ENCODE measurements at regions not wholly inside any gene's neighbourhood (a gene's known extent, or its start where the extent isn't known, plus 50 kb on each side); places are given as distances from the start of the nearest gene placed in this dataset.
"Not testable (repeated sequence)": the region's sequence is repeated elsewhere in the genome, so short reads cannot be mapped to it uniquely, and the experiment has no call there.

DNA sequence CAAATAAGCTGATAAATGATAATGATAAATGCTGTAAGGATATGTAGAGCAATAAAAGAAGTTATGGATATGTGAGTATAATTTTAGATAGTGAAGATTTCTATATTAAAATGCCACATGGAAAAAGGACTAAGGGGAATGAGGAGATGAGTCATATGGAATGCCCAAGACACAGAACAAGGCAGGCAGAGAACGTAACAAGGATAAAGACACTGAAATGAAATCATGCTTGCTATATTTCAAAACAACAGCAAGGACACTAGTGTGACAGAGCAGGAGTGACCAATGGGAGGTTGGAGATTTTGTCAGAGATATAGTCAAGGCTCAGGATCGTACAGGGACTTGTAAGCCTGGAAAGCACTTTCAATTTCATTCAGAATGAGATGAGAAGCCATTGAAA, 621.5 kb upstream of the SEMA6D start:
- Mint-ChIP-seq H3K27me3 (no peaks in the 10 kb centered on the region), H3K27ac (no peak overlapping the region), H3K4me1 (ENCODE audit: low read depth) (no peaks in the 10 kb centered on the region), H3K9me3 (peaks cover 10% of the 10 kb centered on the region), H3K36me3 (ENCODE audit: low read depth) (no peaks in the 10 kb centered on the region), H3K4me3 (no peak overlapping the region)

DNA sequence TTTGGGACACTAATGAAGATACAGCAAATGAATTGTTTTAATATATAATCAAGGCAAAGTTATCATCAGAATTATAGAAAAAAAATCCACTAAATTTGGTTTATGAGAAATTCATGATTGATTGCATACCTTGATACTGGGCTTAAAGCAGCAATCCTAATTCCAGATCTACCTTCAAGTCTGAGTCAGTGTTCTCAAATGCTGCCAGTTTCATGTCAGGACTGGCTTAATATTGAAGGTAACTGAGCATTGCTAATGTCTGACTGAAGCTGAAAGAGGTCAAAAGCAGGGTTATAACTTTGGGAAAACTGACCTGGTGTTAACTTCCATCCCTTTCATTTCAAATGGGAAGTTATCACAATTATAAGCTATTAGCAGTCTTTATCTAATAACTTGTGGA, 618.8 kb upstream of the SEMA6D start:
- not testable (repeated sequence) for H3K36me3 Mint-ChIP-seq (ENCODE audit: low read depth); H3K27ac Mint-ChIP-seq; H3K9me3 Mint-ChIP-seq; H3K4me1 Mint-ChIP-seq (ENCODE audit: low read depth); H3K4me3 Mint-ChIP-seq; H3K27me3 Mint-ChIP-seq

DNA sequence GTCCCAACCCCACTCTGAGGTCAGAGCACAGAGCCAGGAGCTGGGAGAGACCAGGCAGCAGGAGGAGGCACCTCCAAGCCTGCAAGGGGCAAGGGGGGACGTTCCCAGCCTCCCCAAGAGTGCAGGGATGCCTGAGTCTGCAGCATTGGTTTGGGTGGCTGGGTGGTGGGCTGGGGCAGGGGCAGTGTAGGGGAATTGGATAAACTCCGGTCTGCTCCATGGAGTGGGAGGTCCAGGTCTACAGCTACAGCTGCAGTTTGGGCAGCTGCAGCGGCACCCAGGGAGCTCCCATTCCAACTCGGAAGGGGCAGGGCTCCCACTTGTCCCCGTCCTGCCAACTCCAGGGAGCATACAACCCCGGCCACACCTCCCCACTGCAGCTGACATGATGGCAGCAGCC, 617.5 kb upstream of the SEMA6D start:
- H3K36me3 Mint-ChIP-seq (ENCODE audit: low read depth); H3K4me3 Mint-ChIP-seq; H3K4me1 Mint-ChIP-seq (ENCODE audit: low read depth); H3K9me3 Mint-ChIP-seq; H3K27me3 Mint-ChIP-seq; H3K27ac Mint-ChIP-seq: not testable (repeated sequence)

DNA sequence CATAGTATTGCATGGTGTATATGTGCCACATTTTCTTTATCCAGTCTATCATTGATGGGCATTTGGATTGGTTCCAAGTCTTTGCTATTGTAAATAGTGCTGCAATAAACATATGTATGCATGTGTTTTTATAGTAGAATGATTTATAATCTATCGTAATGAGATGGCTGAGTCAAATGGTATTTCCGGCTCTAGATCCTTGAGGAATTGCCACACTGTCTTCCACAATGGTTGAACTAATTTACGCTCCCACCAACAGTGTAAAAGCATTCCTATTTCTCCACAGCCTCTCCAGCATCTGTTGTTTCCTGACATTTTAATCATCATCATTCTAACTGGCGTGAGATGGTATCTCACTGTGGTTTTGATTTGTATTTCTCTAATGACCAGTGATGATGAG, 608.5 kb upstream of the SEMA6D start:
- H3K27ac Mint-ChIP-seq; H3K27me3 Mint-ChIP-seq; H3K36me3 Mint-ChIP-seq (ENCODE audit: low read depth); H3K4me3 Mint-ChIP-seq; H3K4me1 Mint-ChIP-seq (ENCODE audit: low read depth): not testable (repeated sequence)
- peaks cover 13% of the 10 kb centered on the region for H3K9me3 Mint-ChIP-seq

DNA sequence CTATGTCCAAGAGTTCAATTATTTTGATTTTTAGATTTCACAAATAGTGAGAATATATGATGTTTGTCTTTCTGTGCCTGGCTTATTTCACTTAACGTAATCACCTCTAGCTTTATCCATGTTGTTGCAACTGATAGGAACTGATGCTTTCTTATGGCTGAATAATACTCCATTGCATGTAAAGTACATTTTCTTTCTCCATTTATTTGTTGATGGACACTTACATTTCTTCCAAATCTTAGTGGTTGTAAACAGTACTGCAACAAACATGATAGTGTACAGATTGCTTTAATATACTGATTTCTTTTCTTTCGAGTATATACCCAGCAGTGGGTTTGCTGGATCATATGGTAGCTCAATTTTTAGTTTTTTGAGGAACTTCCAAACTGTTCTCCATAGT, 600.6 kb upstream of the SEMA6D start:
- H3K4me3 Mint-ChIP-seq: no peak overlapping the region
- no peaks in the 10 kb centered on the region for H3K4me1 Mint-ChIP-seq (ENCODE audit: low read depth)
- H3K27ac Mint-ChIP-seq: no peak overlapping the region

DNA sequence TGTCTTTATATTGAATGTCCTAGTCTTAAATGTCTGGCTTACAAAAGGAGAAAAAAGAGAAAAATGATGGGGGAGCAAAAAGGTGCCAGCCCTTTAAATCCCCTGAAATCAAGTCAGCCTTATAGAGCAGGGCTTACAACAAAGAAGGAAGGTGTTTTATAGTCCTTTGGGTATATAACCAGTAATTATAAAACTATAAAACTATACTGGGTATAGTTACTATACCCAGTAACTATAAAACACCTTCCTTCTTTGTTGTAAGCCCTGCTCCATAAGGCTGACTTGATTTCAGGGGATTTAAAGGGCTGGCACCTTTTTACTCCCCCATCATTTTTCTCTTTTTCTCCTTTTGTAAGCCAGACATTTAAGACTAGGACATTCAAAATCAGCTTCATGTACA, 598.0 kb upstream of the SEMA6D start:
- Mint-ChIP-seq H3K4me3 (no peak overlapping the region), H3K9me3 (peaks cover 24% of the 10 kb centered on the region), H3K36me3 (ENCODE audit: low read depth) (no peaks in the 10 kb centered on the region), H3K27ac (no peak overlapping the region), H3K27me3 (no peaks in the 10 kb centered on the region), H3K4me1 (ENCODE audit: low read depth) (no peaks in the 10 kb centered on the region)

More for the DNA sequence above, 600.6 kb upstream of the SEMA6D start:
- Mint-ChIP-seq H3K9me3 (peaks cover 11% of the 10 kb centered on the region), H3K36me3 (ENCODE audit: low read depth) (no peaks in the 10 kb centered on the region), H3K27me3 (no peaks in the 10 kb centered on the region)

DNA sequence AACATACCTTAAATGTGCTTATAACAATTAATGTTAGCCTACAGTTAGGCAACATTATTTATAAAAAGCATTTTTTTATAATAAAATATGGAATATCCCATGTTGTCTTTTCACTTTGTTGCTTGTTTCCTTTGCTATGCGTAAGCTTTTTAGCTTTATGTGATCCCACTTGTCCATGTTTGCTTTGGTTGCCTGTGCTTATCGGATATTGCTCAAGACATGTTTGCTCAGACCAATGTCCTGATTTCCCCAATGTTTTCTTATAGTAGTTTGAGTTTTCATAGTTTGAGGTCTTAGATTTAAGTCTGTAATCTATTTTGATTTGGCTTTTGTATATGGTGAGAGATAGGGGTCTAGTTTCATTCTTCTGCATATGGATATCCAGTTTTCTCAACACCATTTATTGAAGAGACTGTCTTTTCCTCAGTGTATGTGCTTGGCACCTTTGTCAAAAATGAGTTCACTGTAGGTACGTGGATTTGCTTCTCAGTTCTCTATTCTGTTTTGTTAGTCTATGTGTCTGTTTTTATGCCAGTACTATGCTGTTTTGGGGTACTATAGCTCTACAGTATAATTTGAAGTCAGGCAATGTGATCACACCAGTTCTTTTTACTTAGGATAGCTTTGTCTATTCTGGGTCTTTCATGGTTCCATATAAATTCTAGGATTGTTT, 592.7 kb upstream of the SEMA6D start:
- no peak overlapping the region for H3K27ac Mint-ChIP-seq
- no peak overlapping the region for H3K4me3 Mint-ChIP-seq
- no peaks in the 10 kb centered on the region for H3K4me1 Mint-ChIP-seq (ENCODE audit: low read depth)
- H3K36me3 Mint-ChIP-seq (ENCODE audit: low read depth): no peaks in the 10 kb centered on the region
- H3K9me3 Mint-ChIP-seq: peaks cover 26% of the 10 kb centered on the region
- no peaks in the 10 kb centered on the region for H3K27me3 Mint-ChIP-seq

DNA sequence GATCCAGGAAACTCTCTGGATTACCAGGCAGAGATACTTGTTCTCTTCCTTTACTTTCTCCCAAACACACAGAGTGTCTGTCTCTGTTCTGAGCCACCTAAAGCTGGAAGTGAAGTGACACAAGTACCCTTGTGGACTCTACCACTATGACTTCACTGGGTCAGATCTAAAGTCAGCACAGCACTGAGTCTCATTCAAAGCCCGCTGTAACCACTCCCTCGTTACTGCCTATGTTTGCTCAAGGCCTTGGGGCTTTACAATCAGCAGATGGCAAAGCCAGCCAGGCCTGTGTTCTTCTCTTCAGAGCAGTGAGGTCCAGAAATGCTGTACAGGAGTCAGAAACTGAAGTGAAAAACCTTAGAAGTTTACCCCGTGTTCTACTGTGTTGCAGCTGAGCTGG, 588.3 kb upstream of the SEMA6D start:
- Mint-ChIP-seq H3K4me3 (no peak overlapping the region), H3K27me3 (no peaks in the 10 kb centered on the region), H3K9me3 (peaks cover 10% of the 10 kb centered on the region), H3K36me3 (ENCODE audit: low read depth) (no peaks in the 10 kb centered on the region), H3K4me1 (ENCODE audit: low read depth) (no peaks in the 10 kb centered on the region), H3K27ac (no peak overlapping the region)

DNA sequence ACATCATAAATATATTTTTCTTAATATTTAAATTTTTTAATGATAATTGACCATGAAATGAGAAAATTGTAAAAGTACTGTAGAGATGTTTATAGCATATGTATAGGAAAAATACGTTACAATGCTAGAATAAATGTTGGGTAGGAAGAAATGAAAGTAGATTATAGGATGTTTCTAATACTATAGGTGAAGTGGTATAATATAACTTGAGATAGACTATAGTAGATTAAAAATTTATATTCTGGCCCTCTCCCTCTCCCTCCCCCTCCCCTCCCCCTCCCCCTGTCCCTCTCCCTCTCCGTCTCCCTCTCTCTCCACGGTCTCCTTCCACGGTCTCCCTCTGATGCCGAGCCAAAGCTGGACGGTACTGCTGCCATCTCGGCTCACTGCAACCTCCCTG, 585.9 kb upstream of the SEMA6D start:
- H3K27me3 Mint-ChIP-seq; H3K27ac Mint-ChIP-seq; H3K4me1 Mint-ChIP-seq (ENCODE audit: low read depth); H3K9me3 Mint-ChIP-seq; H3K36me3 Mint-ChIP-seq (ENCODE audit: low read depth); H3K4me3 Mint-ChIP-seq: not testable (repeated sequence)

DNA sequence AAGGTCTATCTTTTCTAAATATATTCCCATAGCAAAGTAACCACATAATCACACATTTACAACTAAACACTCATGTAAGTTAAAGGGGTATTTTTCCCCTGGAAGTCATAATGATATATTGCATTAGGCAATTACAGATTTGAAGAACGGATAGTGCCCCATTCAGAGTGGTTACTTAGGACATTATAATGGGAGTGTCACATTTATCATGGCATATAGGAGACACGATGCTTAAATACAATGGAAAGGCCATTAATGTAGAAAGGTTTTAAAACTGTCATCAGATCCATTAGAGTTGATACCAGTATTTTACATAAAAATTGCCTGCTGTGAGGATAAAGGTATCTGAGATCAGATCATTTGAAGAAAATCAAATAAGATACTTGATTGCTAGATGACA, 582.0 kb upstream of the SEMA6D start:
- Mint-ChIP-seq H3K9me3 (no peaks in the 10 kb centered on the region), H3K4me1 (ENCODE audit: low read depth) (no peaks in the 10 kb centered on the region), H3K36me3 (ENCODE audit: low read depth) (no peaks in the 10 kb centered on the region), H3K4me3 (no peak overlapping the region), H3K27ac (no peak overlapping the region), H3K27me3 (no peaks in the 10 kb centered on the region)

DNA sequence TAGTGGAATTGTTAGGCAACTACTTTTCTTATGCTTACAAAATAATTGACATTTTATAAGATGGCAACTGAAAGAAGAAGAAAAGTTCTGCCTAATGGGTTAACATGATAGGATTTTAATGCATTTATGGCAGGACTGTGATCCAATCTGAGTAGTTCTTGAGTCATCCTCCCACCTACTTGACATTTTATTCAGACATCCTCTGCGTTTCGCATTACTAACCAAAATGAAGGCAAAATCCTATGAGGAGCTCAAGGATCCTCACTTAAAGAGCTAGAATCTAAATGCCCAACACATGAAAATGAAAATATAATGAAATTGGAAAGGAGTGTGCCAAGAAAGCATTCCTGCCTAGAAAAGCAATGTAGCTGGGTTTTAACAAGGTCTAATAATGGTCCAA, 581.1 kb upstream of the SEMA6D start:
- H3K4me3 Mint-ChIP-seq: no peak overlapping the region
- no peaks in the 10 kb centered on the region for H3K27me3 Mint-ChIP-seq
- H3K4me1 Mint-ChIP-seq (ENCODE audit: low read depth): no peaks in the 10 kb centered on the region
- H3K9me3 Mint-ChIP-seq: no peaks in the 10 kb centered on the region
- no peak overlapping the region for H3K27ac Mint-ChIP-seq
- H3K36me3 Mint-ChIP-seq (ENCODE audit: low read depth): no peaks in the 10 kb centered on the region

DNA sequence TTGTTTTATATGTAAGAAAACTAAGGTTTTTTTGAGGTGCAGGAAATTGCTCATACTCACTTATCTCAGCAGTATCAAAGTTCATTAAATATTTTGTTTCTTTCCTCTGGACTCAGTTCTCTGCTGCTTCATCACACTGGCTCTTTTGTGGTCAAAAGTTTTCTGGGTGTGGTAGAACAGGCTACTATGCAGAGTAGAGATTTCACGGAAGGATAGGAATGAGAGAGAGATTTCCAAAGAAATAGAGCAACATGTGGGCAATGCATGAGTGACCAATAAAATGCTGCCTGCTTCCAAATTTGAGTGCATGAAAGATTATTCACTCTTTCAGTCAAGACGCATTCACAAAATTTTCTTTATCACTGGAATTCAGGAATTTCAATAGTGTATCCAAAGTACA, 577.3 kb upstream of the SEMA6D start:
- Mint-ChIP-seq H3K4me3 (no peak overlapping the region), H3K9me3 (peaks cover 14% of the 10 kb centered on the region), H3K27ac (no peak overlapping the region), H3K27me3 (no peaks in the 10 kb centered on the region), H3K4me1 (ENCODE audit: low read depth) (no peaks in the 10 kb centered on the region), H3K36me3 (ENCODE audit: low read depth) (no peaks in the 10 kb centered on the region)

DNA sequence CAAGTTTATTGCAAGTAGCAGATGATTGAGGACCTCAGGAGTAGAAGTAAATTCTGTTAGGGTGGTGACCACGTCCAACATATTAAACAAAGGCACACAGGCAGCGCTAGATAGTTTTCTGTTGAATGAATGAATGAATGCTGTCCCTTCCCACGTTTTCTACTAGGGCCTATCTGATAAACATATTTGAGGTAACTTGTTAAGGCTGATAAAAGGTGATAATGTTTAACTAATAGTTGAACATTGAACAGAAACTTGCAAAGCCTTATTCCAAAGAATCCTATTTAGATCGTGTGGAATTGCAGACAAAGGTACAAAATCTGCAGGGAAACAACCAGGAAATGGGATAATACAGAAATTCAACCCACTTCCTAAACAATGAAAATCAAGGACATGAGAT, 559.5 kb upstream of the SEMA6D start:
- peaks cover 3% of the 10 kb centered on the region for H3K27me3 Mint-ChIP-seq
- H3K4me1 Mint-ChIP-seq (ENCODE audit: low read depth): no peaks in the 10 kb centered on the region
- no peak overlapping the region for H3K27ac Mint-ChIP-seq
- H3K9me3 Mint-ChIP-seq: peaks cover 5% of the 10 kb centered on the region
- H3K36me3 Mint-ChIP-seq (ENCODE audit: low read depth): no peaks in the 10 kb centered on the region
- H3K4me3 Mint-ChIP-seq: no peak overlapping the region

DNA sequence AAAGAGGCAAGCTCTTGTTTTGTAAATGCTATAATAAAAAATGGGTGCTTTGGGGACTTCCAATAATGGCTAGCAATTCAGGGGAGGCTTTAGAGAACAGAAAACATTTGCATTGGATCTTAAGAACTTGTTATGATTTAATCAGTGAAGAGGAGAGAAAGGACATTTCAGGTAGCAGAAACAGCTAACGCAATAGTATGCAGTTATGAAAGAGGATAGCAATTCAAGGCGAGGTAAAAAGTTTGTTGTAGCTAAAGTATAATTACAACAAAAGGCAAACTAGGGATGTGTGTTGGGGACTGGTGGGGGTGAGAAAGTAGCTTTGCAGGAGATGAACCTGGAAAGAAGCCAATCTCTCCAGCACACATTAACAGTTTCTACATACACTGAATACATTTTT, 558.7 kb upstream of the SEMA6D start:
- peaks cover 5% of the 10 kb centered on the region for H3K9me3 Mint-ChIP-seq
- H3K27ac Mint-ChIP-seq: no peak overlapping the region
- H3K4me1 Mint-ChIP-seq (ENCODE audit: low read depth): no peaks in the 10 kb centered on the region
- H3K36me3 Mint-ChIP-seq (ENCODE audit: low read depth): no peaks in the 10 kb centered on the region
- peaks cover 3% of the 10 kb centered on the region for H3K27me3 Mint-ChIP-seq
- no peak overlapping the region for H3K4me3 Mint-ChIP-seq

DNA sequence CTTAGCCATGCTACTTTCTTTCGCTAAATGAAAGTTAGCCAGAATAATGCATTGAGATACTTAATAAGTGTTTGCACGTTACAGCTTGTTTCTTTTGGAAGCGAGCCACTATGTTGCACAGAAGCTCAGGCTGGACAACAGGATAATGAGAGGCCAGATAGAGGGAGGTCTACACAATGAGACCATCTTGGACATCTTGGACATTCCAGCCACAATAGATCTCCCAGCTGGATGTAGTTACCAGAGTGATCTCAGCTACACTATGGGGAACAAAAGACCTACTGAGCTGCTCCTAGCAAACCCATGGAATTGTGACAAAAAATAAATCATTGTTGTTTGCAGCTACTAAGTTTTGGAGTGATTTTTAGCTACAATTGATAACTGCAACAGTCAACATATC, 540.1 kb upstream of the SEMA6D start:
- no peaks in the 10 kb centered on the region for H3K4me1 Mint-ChIP-seq (ENCODE audit: low read depth)
- no peak overlapping the region for H3K27ac Mint-ChIP-seq
- H3K4me3 Mint-ChIP-seq: no peak overlapping the region
- no peaks in the 10 kb centered on the region for H3K9me3 Mint-ChIP-seq
- H3K36me3 Mint-ChIP-seq (ENCODE audit: low read depth): no peaks in the 10 kb centered on the region
- peaks cover 12% of the 10 kb centered on the region for H3K27me3 Mint-ChIP-seq

DNA sequence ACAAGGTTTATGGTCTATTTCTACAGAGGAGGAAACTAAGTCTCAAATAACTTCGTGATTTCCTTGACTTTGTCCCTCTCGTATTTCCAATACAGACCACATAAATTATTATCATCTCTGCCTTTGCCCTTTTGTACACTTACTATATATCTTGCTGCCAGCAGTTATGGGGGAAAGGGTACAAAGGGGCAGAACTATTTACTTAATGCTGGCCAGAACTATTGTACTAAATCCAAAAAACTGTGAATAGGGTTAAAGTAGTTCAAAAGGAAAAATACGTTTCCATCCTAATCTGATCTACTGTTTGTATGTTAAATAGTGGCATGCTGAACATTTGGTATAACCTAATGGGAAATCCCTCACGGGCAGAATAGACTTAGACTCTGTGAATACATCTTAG, 537.3 kb upstream of the SEMA6D start:
- Mint-ChIP-seq H3K9me3 (peaks cover 4% of the 10 kb centered on the region), H3K4me3 (no peak overlapping the region), H3K36me3 (ENCODE audit: low read depth) (peaks cover 3% of the 10 kb centered on the region), H3K4me1 (ENCODE audit: low read depth) (peaks cover 13% of the 10 kb centered on the region), H3K27ac (no peak overlapping the region), H3K27me3 (peaks cover 34% of the 10 kb centered on the region)
